ENCODE measurements at regions not wholly inside any gene's neighbourhood (a gene's known extent, or its start where the extent isn't known, plus 50 kb on each side); places are given as distances from the start of the nearest gene placed in this dataset.

- H3K4me3 Mint-ChIP-seq: no peak overlapping the region
- no peaks in the 10 kb centered on the region for H3K36me3 Mint-ChIP-seq
- H3K9me3 Mint-ChIP-seq: peaks cover 4% of the 10 kb centered on the region
- no peaks in the 10 kb centered on the region for H3K27me3 Mint-ChIP-seq (ENCODE audit: low read depth)
- H3K27ac Mint-ChIP-seq: no peak overlapping the region
- no peak for TF ChIP-seq CTCF (IDR thresholded peaks at IDR 0.05; ENCODE audit: unreplicated experiment)
- DNase-seq (ENCODE audit: low spot score in 2 of 2, unreplicated experiment in 2 of 2): no peak
- H3K4me1 Mint-ChIP-seq: peaks cover 31% of the 10 kb centered on the region
Observed at GRCh38 chr21:25822981-25823380, 88.2 kb downstream of the GABPA start.

- DNase-seq (ENCODE audit: low spot score in 2 of 2, unreplicated experiment in 2 of 2): no peak
- Mint-ChIP-seq H3K36me3 (no peaks in the 10 kb centered on the region), H3K9me3 (peaks cover 7% of the 10 kb centered on the region), H3K27me3 (ENCODE audit: low read depth) (no peaks in the 10 kb centered on the region), H3K27ac (no peak overlapping the region), H3K4me3 (no peak overlapping the region), H3K4me1 (peaks cover 26% of the 10 kb centered on the region)
- TF ChIP-seq CTCF (IDR thresholded peaks at IDR 0.05; ENCODE audit: unreplicated experiment): no peak
Observed at GRCh38 chr21:25826652-25827051, 91.9 kb downstream of the GABPA start.

GRCh38 chr21:25827513-25827912 is 92.7 kb downstream of the GABPA start:
- Mint-ChIP-seq H3K9me3 (peaks cover 13% of the 10 kb centered on the region), H3K4me1 (peaks cover 26% of the 10 kb centered on the region), H3K4me3 (no peak overlapping the region), H3K27ac (peak overlapping the region; percentile 52), H3K36me3 (peaks cover 3% of the 10 kb centered on the region), H3K27me3 (ENCODE audit: low read depth) (no peaks in the 10 kb centered on the region)
- no peak for TF ChIP-seq CTCF (IDR thresholded peaks at IDR 0.05; ENCODE audit: unreplicated experiment)
- DNase-seq (ENCODE audit: low spot score in 2 of 2, unreplicated experiment in 2 of 2): no peak

Data from mesothelial cell of epicardium (in vitro differentiated cells).